HCT116 (cell line): ENCODE measurements at regions not wholly inside any gene's neighbourhood (a gene's known extent, or its start where the extent isn't known, plus 50 kb on each side); places are given as distances from the start of the nearest gene placed in this dataset.

ENCODE experiments used
- ATAC-seq: fragments of 200-7000 bp; cut with Tn5 transposase; 2 replicates; pipeline ENCODE4 v1.9.1; 2020; ENCODE audit warnings: mild to moderate bottlenecking, moderate library complexity
- BruUV-seq: library from RNA; stranded (reverse); fragments of 400-500 nt; replicated peaks from 2 replicates; lab custom pipeline; 2021; lab: Mats Ljungman, UMichigan
- CTCF ChIA-PET: fragments of 300-600 bp; sonication (Branson Sonifier 250); formaldehyde crosslinking; loops from one replicate; lab custom pipeline; 2021; ENCODE audit warnings: antibody characterized with exemption; lab: Charles Lee
- POLR2A ChIA-PET: fragments of 300-600, 350-600 bp; sonication (Branson Sonifier 250); formaldehyde crosslinking; loops from one replicate; lab custom pipeline; 2021; ENCODE audit warnings: antibody characterized with exemption; lab: Charles Lee
- RAD21 ChIA-PET, 2 experiments: fragments of 300-600 bp; sonication (Branson Sonifier 250); formaldehyde crosslinking; loops; one replicate each; lab custom pipeline; 2023; ENCODE audit warnings: low total read pairs in 2 of 2; ENCODE audit not compliant: uncharacterized antibody in 2 of 2, unreplicated experiment in 2 of 2, low non-redundant PET in 1 of 2; lab: Charles Lee
- DNase-seq: peaks from one replicate; pipeline ENCODE4 v3.0.0-alpha.2; 2010; ENCODE audit warnings: low read depth, low spot score
- H2AFZ ChIP-seq: fragments of 200-600 bp; shearing (Covaris generic), sonication (generic); 2 replicates; pipeline ENCODE4 v1.6.1; 2017; ENCODE audit warnings: low read depth, mixed run types, mixed read lengths, antibody characterized with exemption, low read length; ENCODE audit not compliant: poor library complexity, severe bottlenecking
- H3K27ac ChIP-seq: 2 replicates; pipeline ENCODE4 v1.5.1; 2012; ENCODE audit warnings: low read depth, low read length
- H3K27me3 ChIP-seq: fragments of 200-600 bp; sonication (generic); 2 replicates; pipeline ENCODE4 v1.6.1; 2016; ENCODE audit warnings: mixed run types, low read length, mixed read lengths; ENCODE audit not compliant: insufficient read depth
- H3K36me3 ChIP-seq, 2 experiments: fragments of 200-500 bp in 1 of 2; fragments of 200-600 bp in 1 of 2; sonication (Bioruptor generic) in 1 of 2; sonication (generic) in 1 of 2; 2 replicates each; pipeline versions ENCODE4 v1.5.1 to v1.6.1; 2014 to 2016; ENCODE audit warnings: low read length in 2 of 2, inconsistent platforms in 1 of 2, mixed read lengths in 1 of 2, mixed run types in 1 of 2; ENCODE audit not compliant: insufficient read depth in 2 of 2, control insufficient read depth in 1 of 2
- H3K4me1 ChIP-seq, 2 experiments: fragments of 200-600 bp in 1 of 2; sonication (generic) in 1 of 2; 2 replicates each; pipeline versions ENCODE4 v1.5.1 to v1.6.1; 2012 to 2017; ENCODE audit warnings: low read length in 2 of 2, inconsistent platforms in 1 of 2, mild to moderate bottlenecking in 1 of 2, mixed read lengths in 1 of 2, mixed run types in 1 of 2, moderate library complexity in 1 of 2; ENCODE audit not compliant: insufficient read depth in 2 of 2, control insufficient read depth in 1 of 2
- H3K4me2 ChIP-seq: fragments of 200-600 bp; sonication (generic); 2 replicates; pipeline ENCODE4 v1.6.1; 2017; ENCODE audit warnings: mixed run types, low read length, mixed read lengths
- H3K4me3 ChIP-seq, 2 experiments: fragments of 200-600 bp in 1 of 2; sonication (generic) in 1 of 2; replicated peaks in 1 of 2; 2 replicates each; pipeline ENCODE4 v1.5.1; 2011 to 2016; ENCODE audit warnings: low read length in 2 of 2, control low read depth in 1 of 2, low read depth in 1 of 2, mild to moderate bottlenecking in 1 of 2, mixed read lengths in 1 of 2, mixed run types in 1 of 2
- H3K79me2 ChIP-seq: fragments of 200-600 bp; sonication (generic); 2 replicates; pipeline ENCODE4 v1.6.1; 2017; ENCODE audit warnings: mild to moderate bottlenecking, mixed run types, low read length, moderate library complexity, mixed read lengths; ENCODE audit not compliant: insufficient read depth
- H3K9ac ChIP-seq: fragments of 200-600 bp; sonication (generic); 2 replicates; pipeline ENCODE4 v1.6.1; 2016; ENCODE audit warnings: low read length, mixed read lengths
- H3K9me2 ChIP-seq: fragments of 200-600 bp; sonication (generic), shearing (Covaris generic); 2 replicates; pipeline ENCODE4 v1.6.1; 2017; ENCODE audit warnings: mixed run types, mild to moderate bottlenecking, moderate library complexity; ENCODE audit not compliant: insufficient read depth
- H3K9me3 ChIP-seq, 2 experiments: fragments of 200-500 bp in 1 of 2; fragments of 200-600 bp in 1 of 2; sonication (Bioruptor generic) in 1 of 2; sonication (generic) in 1 of 2; 2 replicates each; pipeline ENCODE4 v1.6.1; 2014 to 2017; ENCODE audit warnings: low read length in 2 of 2, mixed read lengths in 2 of 2, inconsistent platforms in 1 of 2, low read depth in 1 of 2, mild to moderate bottlenecking in 1 of 2, mixed run types in 1 of 2, moderate library complexity in 1 of 2; ENCODE audit not compliant: control insufficient read depth in 1 of 2, insufficient read depth in 1 of 2
- H4K20me1 ChIP-seq: fragments of 200-600 bp; sonication (generic), shearing (Covaris generic); 2 replicates; pipeline ENCODE4 v1.6.1; 2017; ENCODE audit warnings: mixed run types, mild to moderate bottlenecking, moderate library complexity; ENCODE audit not compliant: insufficient read depth
- CEBPB ChIP-seq: IDR thresholded peaks from 2 replicates; pipeline ENCODE4 v1.6.1; 2012; ENCODE audit warnings: low read depth
- CTCF ChIP-seq, 3 experiments: fragments of 200-600 bp in 1 of 3; sonication (generic) in 1 of 3; IDR thresholded peaks in 2 of 3; conservative IDR thresholded peaks in 1 of 3; 2 replicates each; pipeline ENCODE4 v1.5.1; 2012 to 2017; ENCODE audit warnings: low read depth in 2 of 3, low read length in 2 of 3, antibody characterized with exemption in 1 of 3, borderline replicate concordance in 1 of 3, control low read depth in 1 of 3, mild to moderate bottlenecking in 1 of 3, mixed read lengths in 1 of 3, mixed run types in 1 of 3, moderate library complexity in 1 of 3; ENCODE audit not compliant: insufficient read depth in 1 of 3
- EGR1 ChIP-seq: IDR thresholded peaks from 2 replicates; pipeline ENCODE4 v1.6.1; 2012; ENCODE audit warnings: low read depth
- EZH2 ChIP-seq: fragments of 200-600 bp; sonication (generic); IDR thresholded peaks from 2 replicates; pipeline ENCODE4 v1.6.1; 2017; ENCODE audit warnings: antibody characterized with exemption, mixed run types
- EZH2phosphoT487 ChIP-seq: fragments of 200-600 bp; IDR thresholded peaks from 2 replicates; pipeline ENCODE4 v1.6.1; 2018; ENCODE audit warnings: antibody characterized with exemption, borderline replicate concordance
- FOSL1 ChIP-seq: IDR thresholded peaks from 2 replicates; pipeline ENCODE4 v1.6.1; 2012; ENCODE audit warnings: low read depth
- JUND ChIP-seq: IDR thresholded peaks from 2 replicates; pipeline ENCODE4 v1.6.1; 2012
- POLR2A ChIP-seq: IDR thresholded peaks from 2 replicates; pipeline ENCODE4 v1.7.0; 2011; ENCODE audit warnings: borderline replicate concordance; ENCODE audit not compliant: insufficient read depth, insufficient read length; ENCODE audit errors: extremely low read depth
- POLR2AphosphoS5 ChIP-seq: IDR thresholded peaks from 2 replicates; pipeline ENCODE4 v1.6.1; 2011; ENCODE audit warnings: mild to moderate bottlenecking, low read depth, low read length, moderate library complexity
- RAD21 ChIP-seq: IDR thresholded peaks from 2 replicates; pipeline ENCODE4 v1.6.1; 2012; ENCODE audit warnings: low read depth, mild to moderate bottlenecking
- REST ChIP-seq: IDR thresholded peaks from 2 replicates; pipeline ENCODE4 v1.6.1; 2012; ENCODE audit warnings: low read depth
- SIN3A ChIP-seq: IDR thresholded peaks from 2 replicates; pipeline ENCODE4 v1.6.1; 2012; ENCODE audit warnings: low read depth
- SP1 ChIP-seq: IDR thresholded peaks from 2 replicates; pipeline ENCODE4 v1.6.1; 2012; ENCODE audit warnings: low read depth
- SRF ChIP-seq: IDR thresholded peaks from 2 replicates; pipeline ENCODE4 v1.6.1; 2012; ENCODE audit warnings: low read depth
- TCF7L2 ChIP-seq: IDR thresholded peaks from 2 replicates; pipeline ENCODE4 v1.7.0; 2011; ENCODE audit warnings: borderline replicate concordance, inconsistent platforms; ENCODE audit not compliant: insufficient read depth, insufficient read length; ENCODE audit errors: extremely low read depth
- YY1 ChIP-seq: IDR thresholded peaks from 2 replicates; pipeline ENCODE4 v1.6.1; 2011; ENCODE audit warnings: low read length, low read depth, moderate library complexity, mild to moderate bottlenecking; ENCODE audit not compliant: insufficient replicate concordance; ENCODE audit errors: extremely low read depth
- ZFX ChIP-seq: fragments of 450-650 bp; IDR thresholded peaks from 2 replicates; pipeline ENCODE4 v1.6.1; 2017
- ZNF274 ChIP-seq: fragments of 200-500 bp; sonication (Bioruptor generic); IDR thresholded peaks from 2 replicates; pipeline ENCODE4 v1.6.1; 2014; ENCODE audit warnings: mild to moderate bottlenecking, low read depth, low read length, inconsistent platforms
- intact Hi-C: fragments of 100-400 bp; cut with micrococcal nuclease; formaldehyde crosslinking; loops from 2 replicates; pipeline ENCODE4 v1.10.0; 2022

- Histone ChIP-seq H3K9me3 (peaks cover 0 to 13% of the 10 kb centered on the region in 2 experiments; a peak in 1 of 4 replicates), H3K4me1 (no peaks in the 10 kb centered on the region), H3K36me3 (no peaks in the 10 kb centered on the region), H3K4me2 (no peak overlapping the region), H3K27me3 (no peaks in the 10 kb centered on the region), H2AFZ (no peak overlapping the region), H3K4me3 (no peak overlapping the region), H3K27ac (no peak overlapping the region), H3K9me2 (no peaks in the 10 kb centered on the region), H4K20me1 (no peaks in the 10 kb centered on the region), H3K79me2 (no peaks in the 10 kb centered on the region), H3K9ac (no peak overlapping the region)
- intact Hi-C loops = no loop called here
- POLR2A ChIA-PET = no interaction called here
- TF ChIP-seq SRF = no peak
- TF ChIP-seq ZFX = no peak
- TF ChIP-seq POLR2AphosphoS5 = no peak
- TF ChIP-seq SP1 = no peak
- TF ChIP-seq RAD21 = no peak
- TF ChIP-seq POLR2A = no peak
- no peak for TF ChIP-seq JUND
- TF ChIP-seq EGR1 = no peak
- no peak for TF ChIP-seq ZNF274
- no peak for TF ChIP-seq CTCF (IDR thresholded peaks at IDR 0.05 in 2 of 3, conservative IDR thresholded peaks at IDR 0.05 in 1 of 3; ENCODE audit: borderline replicate concordance in 1 of 3, insufficient read depth in 1 of 3, low read depth in 2 of 3, low read length in 2 of 3)
- no peak for TF ChIP-seq EZH2
- no peak for TF ChIP-seq FOSL1
- TF ChIP-seq TCF7L2 = no peak
- TF ChIP-seq CEBPB = no peak
- no peak for TF ChIP-seq YY1
- no peak for TF ChIP-seq REST
- no peak for TF ChIP-seq EZH2phosphoT487
- no peak for TF ChIP-seq SIN3A
- ATAC-seq (no peak), DNase-seq (no peak)
- CTCF ChIA-PET = no interaction called here
- no TSS peak for BruUV-seq
- RAD21 ChIA-PET = no interaction called here
Measured at GRCh38 chr17:11105141-11105540, 135.9 kb upstream of the SHISA6 start.
